Lower leg skin (tissue), 3 donors: ENCODE measurements at regions not wholly inside any gene's neighbourhood (a gene's known extent, or its start where the extent isn't known, plus 50 kb on each side); places are given as distances from the start of the nearest gene placed in this dataset.

ENCODE experiments used
- POLR2A ChIP-seq, 2 donors: fragments of 450-650 bp; IDR thresholded peaks; one replicate each; pipeline ENCODE4 v1.6.1; 2016 to 2017; ENCODE audit warnings: antibody characterized with exemption in 2 of 2, mild to moderate bottlenecking in 1 of 2, moderate library complexity in 1 of 2
- TF ChIP-seq, protein P1 (sequence below), 3 donors: fragments of 450-650 bp; IDR thresholded peaks; one replicate each; pipeline ENCODE4 v1.5.1; 2016; ENCODE audit warnings: antibody characterized with exemption in 3 of 3, mild to moderate bottlenecking in 3 of 3, moderate library complexity in 2 of 3

DNA sequence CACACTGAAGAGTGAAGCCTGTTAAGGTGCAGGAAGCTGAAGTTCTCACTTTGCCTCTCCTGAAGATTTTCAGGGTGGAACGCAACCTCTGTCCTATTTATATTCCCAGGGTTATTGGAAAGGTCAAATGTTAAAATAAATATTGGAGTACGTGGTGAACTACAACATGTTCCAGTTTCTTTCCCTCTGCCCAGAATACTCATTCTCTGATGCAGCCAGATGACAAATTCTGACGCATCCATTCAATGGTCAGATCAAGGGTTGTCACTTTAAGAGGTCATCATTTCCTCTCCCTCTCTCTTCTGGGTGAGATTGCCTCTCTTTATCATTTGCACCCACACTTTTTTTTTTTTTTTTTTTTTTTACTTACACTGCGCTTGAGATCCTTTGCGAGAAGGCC lies 277.1 kb downstream of the BRINP1 start:
- TF ChIP-seq, protein P1, sequence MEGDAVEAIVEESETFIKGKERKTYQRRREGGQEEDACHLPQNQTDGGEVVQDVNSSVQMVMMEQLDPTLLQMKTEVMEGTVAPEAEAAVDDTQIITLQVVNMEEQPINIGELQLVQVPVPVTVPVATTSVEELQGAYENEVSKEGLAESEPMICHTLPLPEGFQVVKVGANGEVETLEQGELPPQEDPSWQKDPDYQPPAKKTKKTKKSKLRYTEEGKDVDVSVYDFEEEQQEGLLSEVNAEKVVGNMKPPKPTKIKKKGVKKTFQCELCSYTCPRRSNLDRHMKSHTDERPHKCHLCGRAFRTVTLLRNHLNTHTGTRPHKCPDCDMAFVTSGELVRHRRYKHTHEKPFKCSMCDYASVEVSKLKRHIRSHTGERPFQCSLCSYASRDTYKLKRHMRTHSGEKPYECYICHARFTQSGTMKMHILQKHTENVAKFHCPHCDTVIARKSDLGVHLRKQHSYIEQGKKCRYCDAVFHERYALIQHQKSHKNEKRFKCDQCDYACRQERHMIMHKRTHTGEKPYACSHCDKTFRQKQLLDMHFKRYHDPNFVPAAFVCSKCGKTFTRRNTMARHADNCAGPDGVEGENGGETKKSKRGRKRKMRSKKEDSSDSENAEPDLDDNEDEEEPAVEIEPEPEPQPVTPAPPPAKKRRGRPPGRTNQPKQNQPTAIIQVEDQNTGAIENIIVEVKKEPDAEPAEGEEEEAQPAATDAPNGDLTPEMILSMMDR (IDR thresholded peaks at IDR 0.05), result no peak
- TF ChIP-seq POLR2A (IDR thresholded peaks at IDR 0.05), result no peak
